ENCODE measurements at regions not wholly inside any gene's neighbourhood (a gene's known extent, or its start where the extent isn't known, plus 50 kb on each side); places are given as distances from the start of the nearest gene placed in this dataset.
"Not testable (repeated sequence)": the region's sequence is repeated elsewhere in the genome, so short reads cannot be mapped to it uniquely, and the experiment has no call there.

DNA sequence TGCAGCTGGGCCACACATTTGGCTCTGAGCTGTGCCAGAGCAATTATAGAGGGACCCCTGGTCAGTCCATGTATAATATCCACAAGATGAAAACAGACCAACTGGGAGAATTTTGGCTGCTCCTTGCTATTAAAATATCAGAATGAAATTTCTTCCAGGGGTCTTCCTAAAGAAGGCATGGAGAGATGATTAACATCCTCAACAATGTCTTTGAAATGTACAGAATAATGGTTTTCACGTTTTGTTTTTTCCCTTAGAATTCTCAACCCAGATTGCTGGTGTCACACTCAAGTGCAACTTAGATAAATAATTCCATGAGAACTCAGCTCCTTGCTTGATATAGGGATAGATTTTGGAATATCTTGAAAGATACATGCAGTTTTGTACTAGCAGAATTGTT, 148.3 kb upstream of the SLC24A2 start:
- no peak for DNase-seq (ENCODE audit: low read depth)

DNA sequence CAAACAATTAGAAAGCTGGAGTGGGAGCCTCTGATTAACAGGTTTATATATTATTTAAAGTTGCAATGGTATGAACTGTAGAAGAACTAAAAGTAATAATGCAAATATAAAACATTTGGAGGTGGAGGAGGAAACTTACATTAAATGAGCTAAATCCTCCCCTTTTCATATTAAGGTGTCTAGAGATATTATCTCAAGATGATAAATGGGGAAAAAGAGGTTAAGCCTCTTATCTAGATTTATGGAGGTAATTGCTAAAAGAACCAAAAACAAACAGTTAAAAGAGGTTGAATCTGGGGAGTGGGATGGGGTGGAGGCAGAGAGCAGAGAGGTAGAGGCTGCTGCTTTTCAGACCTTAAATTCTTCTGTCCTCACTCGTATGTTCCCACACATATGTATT, 147.8 kb upstream of the SLC24A2 start:
- no peak for DNase-seq (ENCODE audit: low read depth)

DNA sequence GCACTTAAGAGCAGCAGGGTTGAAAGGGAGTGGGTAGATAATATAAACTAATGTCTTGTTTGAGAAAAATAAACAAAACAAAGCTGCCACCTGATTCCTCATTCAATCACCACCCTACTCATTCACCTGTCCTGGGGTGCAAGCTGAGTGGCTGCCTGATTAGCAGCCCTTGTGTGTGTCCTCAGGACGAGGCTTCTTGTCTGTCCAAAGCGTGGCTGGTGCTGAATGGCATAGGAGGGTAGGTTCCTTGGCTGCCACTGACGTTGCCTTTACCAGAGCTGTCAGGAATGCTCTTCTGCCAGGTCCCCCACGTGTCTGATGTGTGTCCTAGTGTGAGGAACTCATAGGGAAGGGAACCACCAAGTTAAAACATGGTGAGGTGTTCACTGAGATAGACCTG, 146.6 kb upstream of the SLC24A2 start:
- no peak for DNase-seq (ENCODE audit: low read depth)

DNA sequence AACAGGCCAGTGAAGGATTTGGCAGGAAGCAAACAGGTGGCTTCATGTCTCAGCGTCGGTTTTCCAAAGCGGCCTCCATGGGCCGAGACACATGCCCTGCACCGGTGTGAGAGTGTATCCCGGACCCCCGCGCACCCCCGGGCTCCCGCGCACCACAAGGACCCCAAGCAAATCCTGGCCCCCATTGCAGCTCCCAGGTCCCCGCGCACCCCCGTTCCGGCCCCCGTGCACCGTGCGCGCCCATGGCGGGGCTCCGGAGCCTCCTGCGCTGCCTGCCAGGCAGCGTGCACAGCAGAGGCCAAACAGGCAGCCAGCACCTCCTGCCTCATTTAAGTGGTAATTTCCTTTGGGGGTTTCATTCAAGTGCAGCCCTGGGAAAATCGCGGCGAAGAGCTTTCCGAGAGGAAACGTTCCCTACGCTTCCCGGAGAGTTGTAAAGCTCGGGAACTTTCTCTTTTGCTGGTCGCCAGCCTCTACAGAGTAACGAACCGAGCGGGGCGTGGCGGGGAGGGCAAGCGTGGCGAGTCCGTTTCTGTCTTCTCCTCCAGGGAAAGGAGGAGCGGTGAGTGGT, 145.5 kb upstream of the SLC24A2 start:
- no peak for DNase-seq (ENCODE audit: low read depth)

DNA sequence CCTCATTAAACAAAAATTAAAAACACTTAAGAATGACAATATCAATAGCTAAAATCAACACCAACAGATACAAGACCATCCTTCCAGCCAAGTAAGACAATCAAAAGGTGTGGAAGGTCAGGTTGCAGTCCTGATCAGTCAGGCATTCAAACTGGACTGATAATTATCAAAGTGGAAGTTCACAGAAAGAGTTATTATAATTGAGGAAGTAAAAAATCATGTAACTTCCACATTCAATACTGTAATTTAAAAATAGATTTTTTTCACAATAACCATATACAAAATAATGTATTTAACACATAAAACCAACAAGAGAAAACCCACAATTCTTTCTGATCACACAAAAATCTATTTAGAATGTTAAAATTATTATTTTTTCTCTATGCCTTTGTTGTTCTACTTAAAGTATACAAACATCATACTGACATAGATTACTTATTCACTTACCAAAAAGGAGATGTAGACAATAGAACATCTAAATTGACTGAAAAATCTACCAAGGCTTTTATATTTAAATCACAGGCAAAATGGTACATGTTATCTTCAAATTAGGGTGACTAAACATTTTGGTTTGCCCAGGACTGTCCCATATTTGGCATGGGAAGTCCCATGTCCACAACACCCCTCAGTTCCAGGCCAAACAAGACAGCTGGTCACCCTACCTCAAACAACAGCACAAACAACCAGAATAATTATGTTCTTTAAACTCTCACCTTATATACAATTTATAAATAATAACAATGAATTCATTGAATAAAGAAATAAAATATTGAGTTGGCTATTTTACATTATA, 142.5 kb upstream of the SLC24A2 start:
- DNase-seq (ENCODE audit: low read depth): no peak

DNA sequence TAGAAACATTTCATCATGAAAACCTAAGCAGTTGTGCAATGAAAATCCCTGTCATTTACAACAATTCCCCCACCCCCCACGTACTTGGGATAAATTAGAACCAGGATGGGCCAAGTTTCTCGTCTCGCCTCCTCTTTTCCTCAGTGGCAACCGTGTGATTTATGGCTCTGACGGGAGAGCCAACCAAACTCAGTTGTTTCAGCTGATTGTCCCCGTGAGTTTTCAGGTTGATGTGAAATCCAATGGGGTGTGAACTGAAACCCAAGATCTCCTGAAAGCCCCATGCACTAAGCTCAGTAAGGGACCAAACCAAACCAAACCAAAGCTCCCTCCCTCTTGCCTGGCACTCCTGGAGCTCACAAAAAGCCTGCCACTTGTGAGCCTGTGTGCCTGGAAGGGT, 138.7 kb upstream of the SLC24A2 start:
- DNase-seq (ENCODE audit: low read depth): no peak

DNA sequence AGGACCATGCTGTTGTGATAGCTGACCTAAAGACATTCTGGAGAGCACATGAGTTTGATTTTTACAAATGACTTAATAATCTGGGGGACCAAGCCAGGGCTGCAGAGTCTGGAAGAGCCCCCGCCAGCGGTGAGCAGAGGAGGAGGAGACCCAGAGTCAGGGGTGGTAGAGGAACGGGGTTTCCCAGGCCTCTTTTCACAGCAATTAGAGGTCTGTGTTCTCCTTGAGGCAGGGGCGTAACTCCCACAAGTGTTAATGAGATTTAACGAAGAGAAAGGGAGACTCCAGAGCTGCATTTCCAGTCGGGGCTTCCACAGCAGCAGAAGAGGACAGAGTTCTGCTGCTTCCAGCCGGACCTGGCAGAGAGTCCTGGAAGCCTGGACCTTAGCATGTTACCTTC, 137.9 kb upstream of the SLC24A2 start:
- no peak for DNase-seq (ENCODE audit: low read depth)

DNA sequence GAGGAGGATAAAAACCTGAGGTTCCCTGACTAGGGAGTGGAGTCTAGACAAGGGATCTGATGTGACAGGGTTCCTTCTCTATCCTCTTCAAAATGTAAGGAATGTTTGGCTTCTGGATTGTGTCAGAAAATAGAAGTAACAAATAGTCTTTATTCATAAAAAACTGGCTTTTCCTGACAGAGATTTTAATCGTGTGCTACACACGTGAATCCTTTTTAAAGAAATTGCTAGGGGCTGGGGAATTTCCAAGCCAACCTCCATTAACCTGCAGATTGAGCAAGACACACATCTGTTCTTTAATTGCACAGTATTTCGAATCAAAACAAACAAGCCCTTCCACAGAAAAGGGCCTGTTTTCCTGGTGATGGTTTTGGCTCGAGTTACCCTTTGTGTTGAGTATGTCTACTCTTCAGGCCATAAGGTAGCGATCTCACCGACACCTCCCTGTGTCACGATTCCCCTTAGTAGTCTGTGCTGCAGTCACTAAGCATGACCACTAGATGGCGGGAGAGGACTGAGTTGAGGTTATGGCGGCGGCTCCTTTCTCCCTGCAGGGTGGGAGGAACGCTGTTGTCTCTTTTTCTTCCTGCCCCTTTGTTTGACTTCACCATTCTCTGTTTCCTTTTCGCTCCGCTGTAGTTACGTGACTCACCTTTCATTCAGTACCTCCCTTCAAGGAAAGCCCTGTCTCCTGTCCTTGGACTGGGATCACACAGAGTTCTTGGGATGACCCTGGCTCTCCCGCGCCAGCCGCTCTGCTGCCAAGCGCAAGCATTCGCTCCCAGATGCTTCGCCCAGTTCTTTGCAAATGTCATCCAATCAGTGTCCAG, 137.1 kb upstream of the SLC24A2 start:
- peak; percentile 44 for DNase-seq (ENCODE audit: low read depth)

DNA sequence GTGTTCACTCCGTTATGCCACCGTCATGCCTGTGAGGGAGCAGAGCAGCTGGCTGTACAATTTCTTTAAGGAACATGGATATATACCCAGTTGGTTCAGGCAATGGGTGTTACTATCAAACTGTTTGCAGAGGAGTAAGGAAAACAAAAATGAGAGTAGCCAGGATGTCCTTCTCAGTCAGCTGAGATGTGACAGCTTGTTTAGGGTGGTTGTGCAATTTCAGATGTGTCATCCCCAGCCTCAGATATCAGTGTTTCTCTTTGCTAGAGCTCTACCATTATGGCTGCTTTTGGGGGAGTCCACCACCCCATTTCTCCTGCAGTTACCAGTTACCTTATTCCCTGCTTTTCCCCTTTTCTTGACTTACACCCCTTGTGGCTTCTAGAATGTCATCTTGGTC, 135.2 kb upstream of the SLC24A2 start:
- DNase-seq (ENCODE audit: low read depth): no peak

DNA sequence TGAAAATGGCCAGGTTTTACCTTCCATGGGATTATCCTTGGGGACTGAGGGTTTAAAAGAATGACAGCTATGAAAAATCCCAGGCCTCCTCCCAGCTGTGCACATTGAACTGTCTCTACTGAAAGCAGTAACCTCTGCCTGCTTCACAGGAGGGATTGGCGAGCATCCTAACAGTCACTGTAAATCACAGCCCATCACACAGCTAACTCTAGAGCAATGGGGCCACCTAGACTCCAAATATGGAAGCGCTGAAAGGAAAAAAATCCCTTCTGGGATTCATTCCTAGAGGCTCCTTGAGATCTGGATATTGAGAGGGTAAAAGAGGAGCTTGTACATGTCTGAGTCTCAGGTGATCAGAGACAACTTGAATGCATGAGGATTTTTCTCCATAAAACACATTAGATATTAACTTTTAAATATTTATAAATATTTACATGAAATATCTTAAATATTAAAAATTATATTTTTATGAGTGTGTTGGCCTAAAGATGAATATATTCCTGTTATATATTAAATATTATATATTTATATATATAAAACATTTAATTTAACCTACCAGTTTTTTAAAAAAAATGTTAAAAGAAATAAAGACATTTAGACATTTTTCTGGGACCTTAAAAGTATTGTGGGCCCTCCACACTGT, 133.8 kb upstream of the SLC24A2 start:
- DNase-seq (ENCODE audit: low read depth): peak; percentile 42

DNA sequence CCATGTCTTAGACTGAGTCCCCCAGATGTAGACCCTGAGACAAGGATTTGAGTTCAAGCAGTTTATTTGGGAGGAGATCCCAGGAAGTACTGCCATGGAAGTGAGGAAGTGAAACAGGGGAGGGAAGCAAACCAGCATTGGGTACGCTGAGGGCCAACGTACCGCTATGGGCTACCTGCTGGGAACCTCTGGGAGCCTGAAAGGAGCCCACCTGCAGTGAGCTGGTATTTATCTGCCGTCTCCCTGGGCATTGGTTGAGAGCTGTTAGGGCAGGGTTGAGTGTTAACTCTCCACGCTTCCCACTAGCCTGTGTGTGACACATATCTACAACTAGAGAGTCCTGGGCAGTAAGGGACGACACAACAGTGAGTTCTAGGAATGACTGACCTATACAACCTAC, 131.6 kb upstream of the SLC24A2 start:
- no peak for DNase-seq (ENCODE audit: low read depth)

DNA sequence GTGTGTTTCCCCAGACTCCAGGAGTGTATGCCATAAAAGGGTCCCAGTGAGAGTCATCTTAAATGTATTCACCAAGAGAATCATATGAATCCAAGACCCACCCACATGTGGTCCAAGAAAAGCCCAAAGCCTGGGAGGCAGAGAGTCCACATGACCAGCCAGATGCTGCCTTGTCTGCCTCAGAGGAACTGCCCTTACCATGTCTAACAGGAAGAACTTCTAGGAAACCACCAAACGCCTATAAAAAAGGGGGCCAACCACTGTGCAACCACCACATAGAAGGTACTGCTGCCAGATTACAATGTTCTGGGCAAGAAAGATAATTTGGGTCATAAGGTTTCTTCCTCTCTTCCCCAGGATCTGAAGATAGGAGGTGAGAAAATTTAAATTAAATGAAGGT, 129.8 kb upstream of the SLC24A2 start:
- no peak for DNase-seq (ENCODE audit: low read depth)

DNA sequence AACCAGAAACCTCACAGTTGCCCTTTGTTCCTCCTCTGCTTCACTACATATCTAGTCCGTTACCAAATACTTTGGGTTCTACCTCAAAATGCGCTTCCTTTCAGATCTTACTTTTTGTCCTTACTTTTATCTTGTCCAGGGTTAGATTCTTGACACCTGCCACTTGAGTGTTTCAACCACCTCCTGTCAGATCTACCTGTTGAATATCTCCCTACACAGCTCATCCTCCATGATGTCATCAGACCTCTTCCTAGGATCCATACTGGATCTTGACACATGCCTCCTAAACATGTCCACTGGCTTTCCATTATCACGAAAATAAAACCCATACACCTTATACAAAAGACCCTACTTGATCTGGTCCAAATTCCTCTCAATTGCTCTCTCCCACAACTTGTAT, 125.2 kb upstream of the SLC24A2 start:
- no peak for DNase-seq (ENCODE audit: low read depth)

DNA sequence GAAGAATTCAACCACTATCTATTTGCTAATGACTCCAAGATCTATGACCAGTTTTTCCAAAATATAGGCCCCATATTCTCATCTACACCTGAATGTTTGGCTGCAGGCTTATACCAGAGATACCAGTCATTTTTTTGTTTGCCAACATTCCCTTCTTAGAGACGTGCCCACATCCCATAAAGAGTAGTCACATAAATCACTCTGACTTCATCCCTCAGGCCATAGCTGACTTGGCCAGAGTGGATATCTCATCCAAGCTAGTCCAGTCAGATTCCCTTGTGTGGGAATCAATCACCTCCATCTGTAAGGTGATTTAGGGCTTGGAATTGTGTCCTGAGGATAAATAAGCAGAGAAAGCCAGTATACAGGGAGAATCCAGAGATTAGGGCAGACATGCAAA, 124.3 kb upstream of the SLC24A2 start:
- no peak for DNase-seq (ENCODE audit: low read depth)

DNA sequence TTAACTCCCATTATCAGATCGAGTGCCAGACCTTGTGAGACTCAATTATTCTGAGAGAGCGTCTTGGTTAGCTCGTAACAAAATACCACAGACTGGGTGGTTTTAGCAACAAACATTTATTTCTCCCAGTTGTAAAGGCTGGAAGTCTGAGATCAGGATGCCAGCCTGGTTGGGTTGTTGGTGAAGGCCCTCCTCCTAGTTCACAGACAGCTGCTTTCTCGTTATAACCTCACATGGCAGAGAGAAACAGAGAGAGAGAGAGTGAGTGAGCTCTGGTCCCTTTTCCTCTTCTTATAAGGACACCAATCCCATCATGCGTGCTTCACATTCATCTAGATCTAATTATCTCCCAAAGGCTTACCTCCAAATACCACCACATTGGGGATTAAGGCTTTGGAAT, 114.2 kb upstream of the SLC24A2 start:
- no peak for DNase-seq (ENCODE audit: low read depth)

DNA sequence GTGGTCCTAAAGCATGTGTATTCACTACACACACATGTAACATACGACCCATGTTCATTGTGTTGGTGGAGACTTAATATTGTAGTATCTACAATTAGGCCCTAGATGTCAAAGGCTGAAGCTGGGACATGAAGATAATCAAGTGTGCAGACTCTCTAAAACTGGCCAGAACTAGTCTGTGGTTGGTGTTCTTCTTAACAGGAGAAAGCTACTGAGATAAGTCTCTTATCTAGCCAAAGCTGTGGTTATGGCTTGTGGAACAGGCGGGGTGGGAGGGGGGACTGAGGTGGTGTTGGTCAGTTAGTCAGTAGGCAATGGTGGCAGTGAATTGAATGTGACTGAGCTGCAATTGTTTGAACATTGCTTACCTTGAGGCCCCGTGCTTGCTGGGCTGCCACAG, 112.7 kb upstream of the SLC24A2 start:
- DNase-seq (ENCODE audit: low read depth): no peak

DNA sequence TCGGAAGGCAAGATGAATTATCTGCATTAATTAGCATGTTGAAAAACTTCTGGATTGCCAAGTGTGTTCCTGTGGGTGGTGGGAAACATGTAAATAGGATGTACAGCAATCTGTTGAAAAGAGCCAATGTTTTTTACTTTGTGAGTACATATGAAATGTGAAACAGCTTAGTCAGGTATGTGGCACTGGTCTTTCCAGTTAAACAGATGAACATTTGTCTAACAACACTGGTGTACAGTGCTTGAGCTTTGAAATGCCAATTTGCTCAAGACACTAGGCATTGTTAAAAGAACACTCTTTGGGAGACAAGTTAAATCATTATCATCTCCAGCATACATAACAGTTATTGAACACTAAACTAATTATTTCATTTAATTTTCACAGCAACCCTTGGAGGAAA, 107.3 kb upstream of the SLC24A2 start:
- DNase-seq (ENCODE audit: low read depth): no peak

DNA sequence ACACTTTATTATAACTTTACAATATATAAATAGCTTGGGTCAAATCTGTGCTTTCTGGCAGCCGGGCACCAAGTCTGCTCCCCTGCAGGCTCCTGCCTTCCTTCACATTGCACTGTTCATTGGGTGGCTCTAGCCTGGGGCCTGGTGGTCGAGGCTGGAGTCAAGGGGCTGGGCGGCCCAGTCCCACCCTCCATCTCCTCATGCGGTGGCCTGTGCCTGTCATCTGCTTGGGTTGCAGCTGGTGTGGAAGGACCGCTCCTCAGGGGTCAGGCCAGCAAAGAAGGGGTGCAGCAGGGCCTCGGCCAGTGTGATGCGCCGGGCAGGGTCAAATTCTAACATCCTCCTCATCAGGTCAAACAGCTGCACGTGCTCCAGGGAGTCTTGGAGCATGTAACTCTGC, 106.7 kb upstream of the SLC24A2 start:
- not testable (repeated sequence) for DNase-seq (ENCODE audit: low read depth)

DNA sequence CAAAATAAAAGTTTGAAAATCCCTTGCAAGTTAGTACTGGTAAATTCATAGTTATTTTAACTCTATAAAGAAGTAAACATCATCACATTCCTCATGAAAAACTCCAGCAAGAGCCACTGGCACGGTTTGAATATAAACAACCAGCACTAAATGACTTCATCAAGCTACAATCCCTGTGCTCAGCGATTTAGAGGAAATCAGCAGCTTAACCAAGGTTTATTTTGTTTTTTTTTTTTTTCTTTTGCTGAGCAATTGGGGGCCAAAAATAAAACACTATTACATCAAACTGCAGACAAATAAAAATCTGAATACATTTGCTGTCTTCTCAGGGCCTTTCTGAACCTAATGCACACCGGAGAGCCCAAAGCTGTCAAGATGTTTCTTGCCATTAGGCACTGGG, 106.2 kb upstream of the SLC24A2 start:
- no peak for DNase-seq (ENCODE audit: low read depth)

DNA sequence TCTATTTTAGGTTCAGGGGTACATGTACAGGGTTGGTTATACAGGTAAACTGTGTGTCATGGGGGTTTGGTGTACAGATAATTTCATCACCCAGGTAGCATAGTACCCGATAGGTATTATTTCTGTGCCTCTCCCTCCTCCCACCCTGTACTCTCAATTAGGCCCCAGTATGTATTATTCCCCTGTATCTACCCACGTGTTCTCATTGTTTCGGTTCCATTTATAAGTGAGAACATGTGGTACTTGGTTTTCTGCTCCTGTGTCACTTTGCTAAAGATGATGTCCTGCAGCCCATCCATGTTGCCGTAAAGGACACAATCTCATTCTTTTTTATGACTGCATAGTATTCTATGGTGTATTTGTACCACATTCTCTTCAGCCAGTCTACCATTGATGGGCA, 96.8 kb upstream of the SLC24A2 start:
- no peak for DNase-seq (ENCODE audit: low read depth)

DNA sequence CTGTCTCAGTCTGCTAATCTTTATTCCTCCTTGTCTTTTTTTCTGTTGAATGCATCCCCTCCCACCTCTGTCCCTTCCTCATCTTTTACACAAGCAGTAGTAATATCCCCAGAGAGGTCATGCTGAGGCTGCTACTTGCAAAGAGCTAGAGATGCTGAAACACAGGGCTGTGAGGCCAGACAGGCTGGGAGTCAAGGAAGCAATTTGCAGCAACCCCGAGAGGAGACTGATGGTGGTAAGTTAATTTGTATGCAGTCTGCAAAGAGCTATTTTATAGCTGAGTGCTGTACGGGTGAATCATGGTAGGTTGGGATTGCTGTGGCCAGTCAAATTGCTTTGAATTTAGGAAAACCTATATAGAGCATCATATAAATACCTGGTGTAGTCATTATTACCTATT, 90.2 kb upstream of the SLC24A2 start:
- no peak for DNase-seq (ENCODE audit: low read depth)

DNA sequence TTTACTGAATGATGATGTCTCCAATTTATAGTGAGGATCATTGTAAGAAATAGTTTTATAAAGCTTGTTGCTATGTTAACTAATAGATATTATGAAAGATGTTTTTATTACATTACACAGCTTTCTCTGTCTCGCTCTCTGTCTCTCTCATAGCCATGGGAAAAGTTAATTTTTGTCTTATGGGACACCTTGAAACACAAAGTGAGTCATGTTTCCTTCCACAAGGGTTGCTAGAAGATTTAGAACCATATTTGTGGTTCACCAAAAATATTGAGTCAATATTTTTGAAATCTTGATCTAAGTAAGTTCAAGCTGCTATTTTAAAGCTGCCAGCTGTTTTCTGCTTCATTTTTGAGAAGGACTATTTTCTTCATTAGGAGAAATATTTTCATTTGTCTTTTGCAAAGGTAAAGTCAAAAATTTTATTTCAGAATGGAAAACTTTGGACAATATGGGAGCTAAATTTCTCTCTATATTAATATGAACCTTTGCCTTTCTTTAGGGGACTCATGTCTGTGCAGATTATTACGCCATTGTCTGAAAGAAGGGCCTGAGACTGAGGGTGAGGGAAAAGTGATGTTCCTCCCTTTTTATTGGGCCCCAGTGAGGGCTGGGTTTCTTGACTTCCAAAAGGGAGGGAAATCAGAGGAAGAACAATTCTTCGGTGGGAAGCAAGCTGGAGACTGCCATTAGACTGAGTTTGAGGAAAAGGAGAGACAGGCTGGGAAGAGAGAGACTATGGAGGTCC, 87.9 kb upstream of the SLC24A2 start:
- DNase-seq (ENCODE audit: low read depth): no peak
